ENCODE measurements at regions not wholly inside any gene's neighbourhood (a gene's known extent, or its start where the extent isn't known, plus 50 kb on each side); places are given as distances from the start of the nearest gene placed in this dataset.

- no peak overlapping the region for H3K4me3 ChIP-seq
- H3K36me3 ChIP-seq (replicated peaks; ENCODE audit: insufficient read depth, low read depth), result no peaks in the 10 kb centered on the region
- DNase-seq (ENCODE audit: low spot score), result no peak
- no peaks in the 10 kb centered on the region for H3K27me3 ChIP-seq
- no peak for TF ChIP-seq EZH2 (IDR thresholded peaks at IDR 0.05; ENCODE audit: borderline replicate concordance)
- TF ChIP-seq, protein P1, sequence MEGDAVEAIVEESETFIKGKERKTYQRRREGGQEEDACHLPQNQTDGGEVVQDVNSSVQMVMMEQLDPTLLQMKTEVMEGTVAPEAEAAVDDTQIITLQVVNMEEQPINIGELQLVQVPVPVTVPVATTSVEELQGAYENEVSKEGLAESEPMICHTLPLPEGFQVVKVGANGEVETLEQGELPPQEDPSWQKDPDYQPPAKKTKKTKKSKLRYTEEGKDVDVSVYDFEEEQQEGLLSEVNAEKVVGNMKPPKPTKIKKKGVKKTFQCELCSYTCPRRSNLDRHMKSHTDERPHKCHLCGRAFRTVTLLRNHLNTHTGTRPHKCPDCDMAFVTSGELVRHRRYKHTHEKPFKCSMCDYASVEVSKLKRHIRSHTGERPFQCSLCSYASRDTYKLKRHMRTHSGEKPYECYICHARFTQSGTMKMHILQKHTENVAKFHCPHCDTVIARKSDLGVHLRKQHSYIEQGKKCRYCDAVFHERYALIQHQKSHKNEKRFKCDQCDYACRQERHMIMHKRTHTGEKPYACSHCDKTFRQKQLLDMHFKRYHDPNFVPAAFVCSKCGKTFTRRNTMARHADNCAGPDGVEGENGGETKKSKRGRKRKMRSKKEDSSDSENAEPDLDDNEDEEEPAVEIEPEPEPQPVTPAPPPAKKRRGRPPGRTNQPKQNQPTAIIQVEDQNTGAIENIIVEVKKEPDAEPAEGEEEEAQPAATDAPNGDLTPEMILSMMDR (IDR thresholded peaks at IDR 0.05; ENCODE audit: poor library complexity), result no peak
- TF ChIP-seq EZH2phosphoT487 (IDR thresholded peaks at IDR 0.05; ENCODE audit: low read depth, severe bottlenecking, unreplicated experiment), result no peak
- H4K20me1 ChIP-seq (ENCODE audit: insufficient read depth, poor library complexity, severe bottlenecking), result no peaks in the 10 kb centered on the region
- H2AFZ ChIP-seq, result no peak overlapping the region
- 88% methylated on average over 2 of the region's 2 CpGs for WGBS (ENCODE audit: low lambda C conversion rate, missing lambda C conversion rate)
- H3K9me2 ChIP-seq (replicated peaks; ENCODE audit: insufficient read depth), result no peaks in the 10 kb centered on the region
- H3K4me2 ChIP-seq, result no peak overlapping the region
- no peaks in the 10 kb centered on the region for H3K79me2 ChIP-seq
- peaks cover 3% of the 10 kb centered on the region for H3K9me3 ChIP-seq (ENCODE audit: low read depth)
- no peak overlapping the region for H3K27ac ChIP-seq
- H3K4me1 ChIP-seq (ENCODE audit: insufficient read depth), result peaks cover 5% of the 10 kb centered on the region
These were observed 237.2 kb upstream of the SPRED2 start for GRCh38 chr2:65669574-65669973.

GRCh38 chr2:65668744-65669143, 236.3 kb upstream of the SPRED2 start:
- peaks cover 5% of the 10 kb centered on the region for H3K4me1 ChIP-seq (ENCODE audit: insufficient read depth)
- H4K20me1 ChIP-seq (ENCODE audit: insufficient read depth, poor library complexity, severe bottlenecking), result no peaks in the 10 kb centered on the region
- no peaks in the 10 kb centered on the region for H3K9me2 ChIP-seq (replicated peaks; ENCODE audit: insufficient read depth)
- H2AFZ ChIP-seq, result no peak overlapping the region
- TF ChIP-seq EZH2phosphoT487 (IDR thresholded peaks at IDR 0.05; ENCODE audit: low read depth, severe bottlenecking, unreplicated experiment) (no peak), EZH2 (IDR thresholded peaks at IDR 0.05; ENCODE audit: borderline replicate concordance) (no peak)
- TF ChIP-seq, protein P1 (IDR thresholded peaks at IDR 0.05; ENCODE audit: poor library complexity), result no peak
- H3K27ac ChIP-seq, result no peak overlapping the region
- no peaks in the 10 kb centered on the region for H3K27me3 ChIP-seq
- H3K4me2 ChIP-seq, result no peak overlapping the region
- DNase-seq (ENCODE audit: low spot score), result no peak
- no peak overlapping the region for H3K4me3 ChIP-seq
- no peaks in the 10 kb centered on the region for H3K36me3 ChIP-seq (replicated peaks; ENCODE audit: insufficient read depth, low read depth)
- H3K79me2 ChIP-seq, result no peaks in the 10 kb centered on the region
- peaks cover 3% of the 10 kb centered on the region for H3K9me3 ChIP-seq (ENCODE audit: low read depth)

DNA sequence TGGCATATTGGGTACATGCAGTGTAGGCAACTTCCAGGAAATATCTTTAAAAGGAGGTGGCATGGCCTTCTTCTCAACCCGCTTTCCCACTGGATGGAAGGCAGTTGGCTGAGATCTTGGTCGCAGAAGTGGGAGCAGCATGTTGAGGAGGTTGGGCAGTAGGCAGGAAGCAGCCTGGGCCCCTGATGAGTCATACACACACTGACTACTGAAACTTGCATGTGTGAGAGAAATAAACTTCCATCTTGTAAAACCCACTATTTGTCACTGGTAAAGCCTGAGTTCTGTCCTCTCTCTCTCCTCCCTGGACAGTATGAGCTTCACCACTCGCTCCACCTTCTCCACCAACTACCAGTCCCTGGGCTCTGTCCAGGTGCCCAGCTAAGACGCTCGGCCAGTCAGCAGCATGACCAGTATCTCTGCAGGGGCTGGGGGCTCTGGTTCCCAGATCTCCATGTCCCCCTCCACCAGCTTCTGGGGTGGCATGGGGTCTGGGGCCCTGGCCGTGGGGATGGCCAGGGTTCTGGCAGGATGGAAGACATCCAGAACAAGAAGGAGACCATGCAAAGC, 233.8 kb upstream of the SPRED2 start:
- Histone ChIP-seq H3K4me2 (no peak overlapping the region), H3K27ac (no peak overlapping the region), H2AFZ (no peak overlapping the region), H3K4me3 (no peak overlapping the region), H4K20me1 (ENCODE audit: insufficient read depth, poor library complexity, severe bottlenecking) (no peaks in the 10 kb centered on the region), H3K9me3 (ENCODE audit: low read depth) (peaks cover 3% of the 10 kb centered on the region), H3K79me2 (no peaks in the 10 kb centered on the region), H3K9me2 (replicated peaks; ENCODE audit: insufficient read depth) (no peaks in the 10 kb centered on the region), H3K36me3 (replicated peaks; ENCODE audit: insufficient read depth, low read depth) (no peaks in the 10 kb centered on the region), H3K27me3 (no peaks in the 10 kb centered on the region), H3K4me1 (ENCODE audit: insufficient read depth) (peaks cover 13% of the 10 kb centered on the region)
- WGBS (ENCODE audit: low lambda C conversion rate, missing lambda C conversion rate), result 91% methylated on average over 6 of the region's 6 CpGs
- peak; percentile 56 for DNase-seq (ENCODE audit: low spot score)
- TF ChIP-seq EZH2phosphoT487 (IDR thresholded peaks at IDR 0.05; ENCODE audit: low read depth, severe bottlenecking, unreplicated experiment) (no peak), EZH2 (IDR thresholded peaks at IDR 0.05; ENCODE audit: borderline replicate concordance) (no peak)
- TF ChIP-seq, protein P1 (IDR thresholded peaks at IDR 0.05; ENCODE audit: poor library complexity), result no peak

DNA sequence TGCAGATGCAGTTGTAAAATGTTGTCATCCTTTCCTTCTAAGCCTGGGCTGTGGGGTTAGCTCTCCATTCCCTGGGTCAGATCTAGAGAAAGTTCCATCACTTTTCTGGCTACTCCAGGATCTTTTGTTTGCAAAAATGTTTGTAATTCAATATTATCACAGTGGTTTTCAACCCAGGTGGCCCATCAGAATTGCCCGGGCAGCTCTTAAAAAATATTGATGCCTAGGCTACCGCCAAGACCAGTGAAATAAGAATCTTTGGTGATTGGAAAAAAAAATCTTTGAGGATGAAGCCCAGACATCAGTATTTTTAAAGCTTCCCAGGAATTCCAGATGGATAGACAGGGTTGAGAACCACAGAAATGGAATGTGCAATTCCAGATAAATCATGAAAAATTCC, 232.5 kb upstream of the SPRED2 start:
- no peaks in the 10 kb centered on the region for H3K27me3 ChIP-seq
- no peak overlapping the region for H3K4me2 ChIP-seq
- H3K36me3 ChIP-seq (replicated peaks; ENCODE audit: insufficient read depth, low read depth), result no peaks in the 10 kb centered on the region
- H3K27ac ChIP-seq, result no peak overlapping the region
- H3K9me2 ChIP-seq (replicated peaks; ENCODE audit: insufficient read depth), result no peaks in the 10 kb centered on the region
- no peak for TF ChIP-seq EZH2 (IDR thresholded peaks at IDR 0.05; ENCODE audit: borderline replicate concordance)
- TF ChIP-seq, protein P1 (IDR thresholded peaks at IDR 0.05; ENCODE audit: poor library complexity), result no peak
- no peak for TF ChIP-seq EZH2phosphoT487 (IDR thresholded peaks at IDR 0.05; ENCODE audit: low read depth, severe bottlenecking, unreplicated experiment)
- H3K4me3 ChIP-seq, result no peak overlapping the region
- no peak overlapping the region for H2AFZ ChIP-seq
- WGBS (ENCODE audit: low lambda C conversion rate, missing lambda C conversion rate), result 85% methylated on average over 2 of the region's 2 CpGs
- no peaks in the 10 kb centered on the region for H4K20me1 ChIP-seq (ENCODE audit: insufficient read depth, poor library complexity, severe bottlenecking)
- no peaks in the 10 kb centered on the region for H3K79me2 ChIP-seq
- peaks cover 13% of the 10 kb centered on the region for H3K4me1 ChIP-seq (ENCODE audit: insufficient read depth)
- no peak for DNase-seq (ENCODE audit: low spot score)
- H3K9me3 ChIP-seq (ENCODE audit: low read depth), result peaks cover 3% of the 10 kb centered on the region
